GM12891 (cell line): ENCODE measurements at regions not wholly inside any gene's neighbourhood (a gene's known extent, or its start where the extent isn't known, plus 50 kb on each side); places are given as distances from the start of the nearest gene placed in this dataset.

Experiments
- POLR2A ChIP-seq: IDR thresholded peaks from 2 replicates; pipeline ENCODE4 v1.6.1; 2011; ENCODE audit warnings: low read depth, low read length, control low read depth
- POLR2AphosphoS5 ChIP-seq: IDR thresholded peaks from 2 replicates; pipeline ENCODE4 v1.6.1; 2011; ENCODE audit warnings: low read depth, low read length, control low read depth

- TF ChIP-seq POLR2AphosphoS5: no peak
- no peak for TF ChIP-seq POLR2A
These were observed 123.1 kb downstream of the TPRA1 start for GRCh38 chr3:127467391-127467790.
